Activated CD8-positive, alpha-beta memory T cell treated with anti-CD3 and anti-CD28 coated beads, Interleukin-2, amount 50 U/mL, for 24 hours (primary cell): ENCODE measurements at regions not wholly inside any gene's neighbourhood (a gene's known extent, or its start where the extent isn't known, plus 50 kb on each side); places are given as distances from the start of the nearest gene placed in this dataset.

Experiments
- DNase-seq: peaks from one replicate; pipeline ENCODE4 v3.0.0-alpha.2; 2020; ENCODE audit errors: extremely low read depth

DNA sequence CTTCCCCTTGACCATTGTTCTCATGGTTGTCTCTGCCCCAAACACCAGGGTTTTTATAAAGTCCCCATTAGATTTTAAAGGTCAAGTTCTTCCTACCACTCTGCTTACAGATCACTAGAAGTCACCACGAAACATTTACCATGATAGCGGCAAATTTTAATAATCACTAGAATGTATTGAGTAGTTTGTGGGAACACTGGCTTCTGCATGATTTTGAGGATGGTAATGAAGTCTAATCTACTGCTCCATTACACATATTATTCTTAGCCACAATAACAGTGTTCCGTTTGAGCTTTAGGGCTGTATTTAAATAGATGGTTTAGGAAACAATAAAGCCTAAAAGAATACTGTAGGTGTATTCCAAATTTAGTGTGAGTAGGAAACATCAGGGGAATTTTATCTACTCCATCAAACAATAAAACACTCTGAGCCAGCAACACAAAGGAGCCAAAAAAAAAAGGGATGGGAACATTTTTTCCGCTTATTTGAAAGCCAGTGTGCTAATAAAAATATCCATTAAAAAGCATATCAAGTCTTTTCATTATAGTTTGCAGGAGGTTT lies 49.7 kb downstream of the KLF12 start:
- DNase-seq, result no peak

DNA sequence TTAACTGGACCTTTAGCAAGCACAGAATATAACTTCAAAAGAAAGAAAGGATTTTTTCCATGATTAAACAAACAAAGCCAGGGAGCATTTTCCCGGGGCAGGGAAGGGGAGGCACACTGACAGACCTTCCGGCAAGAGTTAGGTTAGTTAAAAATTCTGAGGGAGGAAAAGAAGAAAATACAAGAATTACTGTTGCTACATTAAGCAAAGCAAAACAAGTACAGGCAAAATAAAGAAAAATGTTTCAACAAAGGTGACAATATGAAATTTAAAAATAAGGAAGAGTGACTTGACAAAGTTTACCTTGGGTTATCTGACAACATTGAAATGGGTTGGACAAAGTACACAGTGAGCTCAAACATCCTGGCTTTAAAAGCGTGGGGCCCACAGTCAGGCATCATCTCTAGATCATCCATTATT lies 51.5 kb downstream of the KLF12 start:
- no peak for DNase-seq

DNA sequence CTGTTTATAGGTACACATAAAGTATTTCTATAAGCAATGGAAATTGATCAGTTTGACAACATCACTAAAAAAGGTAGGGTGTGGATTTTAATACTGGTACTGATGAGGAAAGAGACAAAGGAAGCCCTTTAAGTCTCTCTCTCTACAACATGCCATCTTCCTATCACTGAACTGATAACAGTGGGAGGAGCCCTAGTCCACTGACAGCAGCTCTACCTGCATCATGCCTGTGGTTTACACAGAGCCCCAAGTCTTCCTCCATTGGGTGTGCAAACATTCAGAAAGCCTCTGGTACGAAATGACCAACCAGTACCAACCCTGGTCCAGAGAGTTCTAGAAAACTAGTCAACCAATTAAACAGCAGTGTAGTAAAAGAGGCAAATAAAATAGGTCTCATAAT lies 53.4 kb downstream of the KLF12 start:
- no peak for DNase-seq

DNA sequence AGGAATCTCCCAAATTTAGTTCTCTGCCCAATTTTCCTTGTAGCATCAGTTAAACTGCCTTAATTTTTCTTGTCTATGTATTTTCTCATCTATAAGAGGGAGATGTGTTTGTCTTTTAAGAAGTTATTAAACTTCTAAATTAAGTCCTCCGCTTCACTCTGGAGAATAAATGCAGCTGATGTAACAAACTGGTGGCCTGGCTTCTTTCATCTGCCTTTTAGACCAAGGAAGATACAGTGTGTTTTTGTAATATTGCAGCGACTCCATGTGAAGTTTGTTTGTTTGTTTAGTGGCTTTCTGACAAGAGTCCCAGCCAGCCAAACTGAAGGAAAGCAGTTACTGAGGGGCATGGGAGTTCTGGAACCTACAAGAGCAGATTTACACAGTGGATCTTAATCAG lies 56.4 kb downstream of the KLF12 start:
- DNase-seq, result no peak

DNA sequence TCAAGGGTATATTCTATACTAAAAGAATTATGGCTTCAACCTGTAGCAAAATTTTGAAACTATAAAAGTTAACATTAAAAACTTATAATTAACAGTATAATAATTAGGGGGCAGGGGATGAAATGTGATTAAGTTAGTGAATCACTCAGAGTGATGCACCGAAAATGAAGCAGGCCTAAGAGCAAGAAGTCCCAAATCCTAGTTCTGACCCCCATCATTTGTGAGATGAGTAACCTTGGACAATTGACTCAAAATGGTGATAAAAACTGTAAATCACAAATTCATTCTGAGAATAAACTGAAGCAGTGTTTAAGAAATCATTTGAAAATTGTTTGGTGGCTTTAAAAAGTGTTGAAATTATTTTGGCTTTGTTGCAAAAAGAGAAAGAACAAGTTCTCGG lies 56.8 kb downstream of the KLF12 start:
- no peak for DNase-seq

DNA sequence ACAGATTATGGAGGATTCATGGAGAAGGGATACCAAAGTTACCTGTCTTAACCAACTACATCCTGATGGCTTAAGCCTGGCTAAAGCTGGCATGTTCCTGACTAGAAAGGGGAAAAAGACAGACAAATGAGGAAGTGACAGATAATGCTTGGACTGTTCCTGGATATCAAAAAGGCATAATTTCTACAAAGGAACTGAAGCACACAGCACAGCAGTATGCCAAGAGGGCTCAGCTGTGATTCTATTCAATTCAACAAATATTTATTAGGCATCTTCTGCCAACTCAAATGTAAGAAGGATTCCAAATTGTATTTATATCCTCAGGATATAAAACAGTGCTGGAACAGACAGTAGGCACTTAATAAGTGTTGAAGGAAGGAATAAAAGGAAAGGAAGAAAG lies 59.5 kb downstream of the KLF12 start:
- DNase-seq, result no peak

DNA sequence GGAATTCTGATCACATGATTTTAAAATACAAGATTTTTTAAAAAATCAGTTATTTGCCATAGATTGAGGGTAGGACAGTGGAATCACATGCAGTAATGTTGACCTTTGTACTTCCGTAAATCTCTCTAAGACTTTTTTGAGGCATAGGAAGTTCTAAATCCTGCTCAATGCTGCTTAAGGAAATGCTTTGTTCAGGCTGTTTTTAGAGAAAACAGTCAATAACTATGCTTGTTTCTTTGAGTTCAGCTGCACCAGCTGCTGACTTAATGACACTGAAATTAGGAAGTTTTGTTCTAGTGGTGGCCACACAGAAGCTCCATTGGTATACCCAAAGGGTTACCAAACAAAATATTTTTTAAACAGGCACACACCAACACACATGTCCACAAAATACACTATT lies 60.9 kb downstream of the KLF12 start:
- no peak for DNase-seq

DNA sequence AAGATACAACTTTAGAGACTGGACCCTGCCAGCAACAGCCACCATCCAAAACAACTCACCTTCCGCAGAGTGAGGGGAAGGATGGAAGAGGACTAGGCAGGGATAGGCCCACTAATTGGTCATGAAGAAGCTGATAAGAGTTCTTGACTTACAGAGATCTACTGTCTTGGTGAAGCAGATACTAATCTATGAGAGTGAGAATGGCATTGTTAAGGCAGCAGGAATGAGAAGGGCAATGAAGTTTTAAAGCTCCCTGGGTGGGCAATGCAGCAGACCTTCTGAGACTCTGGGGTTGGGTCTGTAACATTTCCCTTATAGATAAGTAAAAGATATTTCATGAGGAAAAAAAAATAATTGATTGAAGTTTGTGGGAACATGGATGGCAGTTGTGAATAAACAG lies 63.7 kb downstream of the KLF12 start:
- DNase-seq, result no peak

DNA sequence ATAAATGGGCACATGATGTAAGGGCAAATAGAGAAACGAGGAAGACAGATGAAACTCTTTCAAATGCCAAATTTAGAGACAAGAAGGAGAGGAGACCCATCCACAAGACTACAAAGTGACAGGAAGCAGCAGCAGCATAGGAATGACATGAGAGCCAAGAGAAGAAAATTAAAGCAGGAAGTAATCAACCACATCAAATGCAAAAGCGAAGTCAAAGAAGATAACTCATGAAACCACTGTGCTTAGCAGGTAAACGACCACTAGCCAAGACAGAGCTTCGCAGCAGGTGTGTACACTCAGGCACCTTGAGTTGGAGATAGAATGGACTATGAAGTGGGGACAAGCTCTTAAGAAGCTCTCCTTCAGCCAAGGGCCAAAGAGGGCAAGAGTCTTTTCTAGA lies 64.1 kb downstream of the KLF12 start:
- no peak for DNase-seq

DNA sequence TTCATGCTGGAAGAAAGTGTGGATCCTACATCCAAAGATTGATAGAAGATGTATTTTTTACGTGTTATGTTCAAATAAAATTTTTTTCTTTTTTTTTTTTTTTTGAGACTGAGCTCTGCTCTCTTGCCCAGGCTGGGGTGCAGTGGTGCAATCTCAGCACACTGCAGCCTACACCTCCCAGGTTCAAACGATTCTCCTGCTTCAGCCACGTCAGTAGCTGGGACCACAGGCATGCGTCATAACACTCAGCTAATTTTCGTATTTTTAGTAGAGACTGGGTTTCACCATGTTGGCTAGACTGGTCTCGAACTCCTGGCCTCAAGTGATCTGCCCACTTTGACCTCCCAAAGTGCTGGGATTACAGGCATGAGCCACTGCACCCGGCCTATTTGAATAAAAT lies 65.7 kb downstream of the KLF12 start:
- no peak for DNase-seq

DNA sequence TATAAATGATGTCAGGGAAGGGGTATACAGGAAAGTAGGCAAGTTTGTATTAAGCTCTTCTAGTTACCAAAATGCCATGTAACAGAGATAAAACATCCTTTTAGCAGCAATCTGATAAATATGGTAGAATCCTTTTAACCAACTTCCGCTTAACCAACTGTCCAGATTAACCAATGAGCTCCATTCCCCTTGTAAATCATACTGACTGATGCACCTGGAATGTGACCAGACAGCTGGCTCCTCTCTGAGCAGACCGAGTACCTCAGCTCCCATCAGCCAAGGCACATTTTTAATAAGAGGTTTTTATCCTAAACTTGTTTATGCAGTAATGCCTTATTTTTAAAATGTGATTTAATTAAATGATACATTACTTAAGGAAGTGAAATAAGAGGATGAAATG lies 66.4 kb downstream of the KLF12 start:
- DNase-seq, result no peak

DNA sequence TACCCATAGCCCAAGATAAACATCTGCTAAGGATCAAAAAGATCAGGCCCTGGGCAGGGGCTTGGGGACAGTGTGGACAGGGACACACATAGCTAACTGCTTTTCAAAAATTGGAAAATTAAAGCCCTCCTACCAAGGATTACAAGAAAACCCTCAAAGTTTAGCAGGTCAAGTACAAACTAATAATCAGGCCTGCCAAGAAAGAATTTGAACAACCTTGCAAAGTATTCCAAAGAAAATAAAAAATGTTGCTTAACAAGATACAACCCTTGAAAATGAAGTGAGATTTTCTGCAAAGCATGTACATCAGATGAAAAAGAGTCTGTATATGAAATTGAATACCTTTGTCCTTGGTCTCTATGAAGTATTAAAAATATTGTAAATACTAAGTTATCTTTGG lies 67.3 kb downstream of the KLF12 start:
- DNase-seq, result no peak

DNA sequence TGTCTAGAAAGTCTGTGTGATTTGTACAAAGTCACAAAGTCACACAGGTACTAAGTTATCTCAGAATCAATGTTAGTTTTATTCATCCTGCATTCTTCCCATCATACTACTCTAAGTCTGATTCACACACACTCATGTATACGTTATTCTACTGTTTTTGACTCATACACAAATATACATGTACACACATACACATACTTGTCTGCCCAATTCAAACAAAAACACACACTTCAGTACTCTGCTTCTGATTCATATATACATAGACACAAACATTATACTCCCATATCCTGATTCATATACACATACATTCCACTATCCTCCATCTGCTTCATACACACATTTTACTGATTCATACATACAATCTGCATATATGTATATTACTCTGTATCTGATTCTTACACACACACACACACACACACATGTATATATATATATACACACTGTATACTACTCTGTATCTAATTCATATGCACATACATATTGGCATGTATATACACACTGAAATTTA lies 69.3 kb downstream of the KLF12 start:
- no peak for DNase-seq

DNA sequence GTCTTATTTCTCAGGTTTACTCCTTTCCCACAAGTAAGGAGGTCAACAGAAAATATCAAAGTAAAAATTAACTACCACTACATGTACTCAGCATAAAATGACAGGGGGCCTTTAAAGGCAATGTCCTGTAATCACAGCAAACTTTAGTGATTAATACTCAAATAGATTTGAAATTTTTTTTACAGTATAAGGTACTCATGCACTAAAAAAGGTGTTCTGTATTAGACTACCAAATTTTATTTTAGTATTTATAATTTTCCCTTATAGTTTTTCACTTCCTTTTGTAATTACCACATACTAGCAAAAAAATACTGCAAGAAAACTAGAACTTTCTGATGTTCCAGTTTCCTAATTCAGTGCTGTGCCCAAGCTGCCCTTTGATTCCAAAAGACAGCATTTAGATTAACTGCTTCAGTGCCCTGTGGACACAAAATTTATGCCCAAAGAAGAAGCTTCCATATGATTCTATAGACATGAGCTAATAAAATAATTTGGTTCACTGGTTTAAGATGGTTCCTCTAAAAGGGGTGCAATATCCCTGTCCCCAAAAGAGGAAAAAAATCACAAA lies 70.6 kb downstream of the KLF12 start:
- no peak for DNase-seq

DNA sequence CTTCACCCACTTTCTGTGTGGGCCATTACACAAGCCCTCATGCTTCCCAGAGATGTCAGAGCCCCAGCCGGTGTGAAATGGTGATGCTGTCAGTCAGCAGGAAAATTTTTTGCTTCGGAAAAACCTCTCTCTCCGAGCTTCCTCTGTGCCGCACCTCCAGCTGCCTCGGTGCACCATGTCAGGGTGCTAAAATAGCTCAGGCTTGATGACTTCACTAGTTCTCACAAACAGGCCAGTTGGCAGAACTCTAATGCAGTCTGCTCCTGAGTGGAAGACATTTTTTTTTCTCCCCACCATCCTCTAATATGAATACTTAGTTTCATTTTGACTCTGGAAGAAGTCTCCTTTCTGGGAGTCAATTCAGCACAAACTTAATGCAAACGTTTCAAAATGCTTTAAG lies 71.3 kb downstream of the KLF12 start:
- no peak for DNase-seq

DNA sequence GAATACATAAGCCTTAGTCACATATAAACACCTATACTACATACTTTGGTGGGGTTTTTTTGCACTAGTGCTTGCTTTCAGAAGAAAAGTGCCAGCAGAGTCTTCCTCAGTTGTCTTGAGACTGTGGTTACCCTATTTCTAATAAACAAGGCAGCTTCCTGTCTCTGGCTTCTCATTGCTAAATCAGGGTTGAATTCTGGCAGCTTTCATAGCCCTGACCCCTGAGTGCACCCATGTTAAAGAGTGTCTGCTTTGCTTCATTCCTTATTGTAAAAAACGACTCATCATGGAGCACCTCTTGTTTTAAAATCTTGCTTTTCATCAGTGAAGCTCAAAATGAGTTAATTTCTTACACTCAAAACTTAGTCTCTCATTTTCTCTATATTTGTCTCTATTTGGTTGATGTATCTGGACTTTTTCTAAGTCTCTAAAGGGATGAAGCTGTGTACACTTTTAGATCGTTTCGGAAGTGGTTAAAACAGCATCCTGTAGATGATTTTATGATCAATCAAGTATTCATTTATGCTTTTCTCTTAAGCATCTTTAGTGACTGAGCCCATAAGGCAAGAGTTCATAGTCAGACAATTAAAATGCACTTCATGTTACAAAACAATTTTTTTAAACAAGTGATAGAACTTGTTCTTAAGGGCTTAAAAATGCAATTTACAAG lies 72.1 kb downstream of the KLF12 start:
- no peak for DNase-seq

DNA sequence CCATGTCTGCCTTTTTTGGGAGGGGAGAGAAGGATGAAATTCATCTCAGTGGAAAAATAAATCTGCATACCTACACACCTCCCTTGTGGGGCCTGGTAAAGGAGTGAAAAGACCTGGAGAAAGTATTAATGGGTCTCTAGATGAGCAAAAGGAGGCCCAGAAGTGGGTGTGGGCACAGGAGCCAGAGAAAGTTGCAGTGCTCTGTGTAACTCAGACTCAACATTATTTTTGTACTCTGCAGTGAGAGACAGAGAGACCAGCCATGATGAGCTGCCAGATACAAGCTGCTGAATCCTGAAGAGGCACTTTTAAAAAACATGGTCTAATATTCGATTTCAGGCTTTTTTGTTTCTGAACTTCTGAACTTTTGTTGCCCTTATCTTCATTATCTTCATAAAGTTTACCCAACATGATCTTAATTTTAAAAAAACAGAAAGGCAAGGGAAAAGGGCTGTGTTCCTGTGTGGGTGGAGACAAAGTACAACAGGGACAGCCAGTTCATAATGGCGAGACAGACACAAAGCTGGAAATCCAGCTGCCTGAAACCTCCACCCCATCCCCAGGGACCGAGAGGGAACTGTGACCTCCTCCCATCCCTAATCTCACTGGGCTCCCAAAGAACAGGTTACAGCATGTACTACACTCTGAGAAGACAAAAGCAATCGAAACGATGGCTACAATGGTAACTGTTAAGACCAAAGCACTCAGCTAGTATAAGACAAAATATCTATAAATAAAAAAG lies 77.2 kb downstream of the KLF12 start:
- no peak for DNase-seq

DNA sequence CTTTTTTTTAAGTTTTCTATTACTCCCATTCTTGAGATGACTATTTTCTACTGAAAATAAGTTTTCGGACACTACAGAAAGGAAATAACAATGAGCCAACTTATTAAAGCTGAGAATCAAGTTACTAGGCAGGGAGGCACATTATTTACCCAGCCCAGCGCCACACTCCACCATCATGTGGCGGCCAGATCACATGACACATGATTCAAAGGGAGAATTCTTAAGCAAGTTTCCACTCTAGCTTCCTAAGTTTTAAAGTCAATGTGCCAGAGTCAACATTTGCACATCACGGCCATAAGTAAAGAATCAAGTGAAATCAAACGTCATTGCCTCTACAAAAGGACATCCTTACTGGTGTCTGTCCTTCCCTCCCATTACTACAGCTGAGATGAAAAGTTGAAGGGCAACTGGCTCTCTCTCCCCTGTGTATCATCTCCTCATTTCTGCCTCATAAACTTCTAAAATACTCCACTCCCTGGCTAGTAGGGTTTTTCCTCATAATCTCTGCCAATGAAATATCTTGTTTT lies 81.7 kb downstream of the KLF12 start:
- no peak for DNase-seq

DNA sequence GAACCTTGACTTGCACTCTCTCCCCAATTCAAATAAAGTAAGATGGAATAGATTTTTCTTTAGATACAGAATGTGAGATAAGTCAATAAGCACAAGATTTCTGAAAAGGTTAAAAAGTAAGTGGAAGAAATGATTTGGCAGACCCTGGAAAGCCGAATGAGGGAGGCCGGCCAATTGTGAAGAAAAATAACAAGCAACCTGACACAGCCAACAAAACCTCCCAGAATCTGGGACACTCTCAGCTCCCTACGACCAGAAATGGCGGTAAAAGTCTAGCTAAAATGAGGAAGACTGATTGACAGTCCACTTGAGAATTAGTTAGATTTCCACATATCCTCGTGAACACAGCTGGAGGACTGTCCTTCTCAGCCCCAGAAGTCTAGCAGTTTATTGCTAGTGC lies 85.4 kb downstream of the KLF12 start:
- no peak for DNase-seq

DNA sequence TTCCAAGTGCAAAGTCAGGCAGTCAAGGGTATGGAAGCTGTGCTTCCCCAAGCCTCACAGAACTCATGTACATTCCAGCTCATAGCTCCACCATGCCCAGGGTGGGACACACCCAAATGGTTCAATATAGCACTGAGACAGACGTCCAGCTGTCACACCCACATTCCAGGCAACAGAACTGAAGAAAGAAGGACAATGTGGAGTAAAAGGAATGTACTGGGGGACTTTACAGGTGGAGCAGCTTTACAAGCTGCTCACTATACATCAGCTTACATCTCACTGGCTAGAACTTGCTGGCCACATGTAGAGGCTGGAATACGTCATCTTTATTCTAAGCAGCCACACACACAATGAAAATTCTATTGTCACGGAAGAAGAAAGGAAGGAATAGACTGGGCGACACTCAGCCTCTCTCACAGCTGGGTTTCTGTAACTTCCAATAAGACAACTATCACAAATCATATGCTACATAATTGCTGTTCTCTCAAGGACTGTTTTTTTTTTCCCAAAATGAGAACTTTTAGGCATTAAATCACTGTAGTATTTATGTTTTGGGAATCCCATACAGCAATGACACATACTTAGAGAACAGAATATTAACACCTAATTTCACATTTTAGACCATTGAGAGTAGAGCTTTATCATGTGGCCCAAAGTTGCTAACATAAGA lies 86.1 kb downstream of the KLF12 start:
- DNase-seq, result no peak

DNA sequence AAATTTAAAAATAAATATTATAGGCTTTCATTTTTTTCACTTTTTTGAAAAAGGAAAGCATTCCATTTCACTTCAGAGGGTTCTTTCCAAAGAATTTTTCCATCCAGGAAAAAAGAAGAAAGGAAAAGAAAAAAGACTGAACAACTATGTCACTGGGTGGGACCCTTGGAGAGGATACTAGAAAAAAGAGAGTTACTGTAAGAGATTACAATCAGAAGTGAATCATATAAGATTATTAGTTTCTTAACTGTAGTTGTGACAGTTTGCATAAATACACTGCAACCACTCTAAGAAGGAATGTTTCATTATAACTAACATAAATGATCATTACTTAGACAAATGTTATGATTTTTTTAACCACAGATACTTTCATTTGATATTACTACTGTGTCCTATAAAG lies 87.8 kb downstream of the KLF12 start:
- no peak for DNase-seq

DNA sequence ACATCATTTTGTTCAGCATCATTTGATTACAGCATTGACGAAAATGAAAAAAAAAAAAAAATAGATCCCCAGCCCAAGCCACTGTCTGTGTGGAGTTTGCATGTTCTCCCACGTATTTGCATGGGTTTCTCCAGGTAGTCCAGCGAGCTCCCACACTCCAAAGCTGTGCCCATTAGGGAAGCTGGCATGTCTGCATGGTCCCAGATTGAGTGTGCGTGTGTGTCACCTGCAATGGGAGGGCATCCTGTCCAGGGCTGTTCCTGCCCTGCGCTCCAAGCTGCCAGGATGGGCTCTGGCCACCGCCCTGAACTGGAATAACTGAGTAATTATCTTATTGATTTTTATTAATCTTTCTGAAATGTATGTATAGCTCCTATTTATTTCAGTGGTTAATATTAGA lies 88.6 kb downstream of the KLF12 start:
- no peak for DNase-seq
